COLO668 (cell line): ENCODE measurements at regions not wholly inside any gene's neighbourhood (a gene's known extent, or its start where the extent isn't known, plus 50 kb on each side); places are given as distances from the start of the nearest gene placed in this dataset.

Experiments used
- DNase-seq: peaks from one replicate; lab custom pipeline; 2025; ENCODE audit not compliant: unreplicated experiment; lab: John Stamatoyannopoulos, UW

DNA sequence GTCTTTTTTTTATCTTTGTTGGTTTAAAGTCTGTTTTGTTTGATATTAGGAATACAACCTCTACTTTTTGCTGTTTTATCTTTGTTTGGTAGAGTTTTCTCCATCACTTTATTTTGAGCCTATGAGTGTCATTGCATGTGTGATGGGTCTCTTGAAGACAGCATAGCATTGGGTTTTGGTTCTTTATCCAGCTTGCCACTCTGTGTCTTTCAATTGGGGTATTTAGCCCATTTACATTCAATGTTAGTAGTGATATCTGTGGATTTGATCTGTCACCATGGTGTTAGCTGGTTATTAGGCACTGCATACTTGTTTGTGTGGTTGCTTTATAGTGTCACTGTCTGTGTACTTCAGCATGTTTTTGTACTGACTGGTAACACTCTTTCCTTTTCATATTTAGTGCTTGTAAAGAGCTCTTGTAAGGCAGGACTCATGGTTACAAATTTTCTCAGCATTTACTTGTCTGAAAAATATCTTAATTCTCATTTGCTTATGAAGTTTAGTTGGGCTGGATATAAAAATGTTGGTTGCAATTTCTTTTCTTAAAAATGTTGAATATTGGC, 845.5 kb downstream of the TLE4 start:
- DNase-seq = no peak

GRCh38 chr9:80410106-80410505, 838.3 kb downstream of the TLE4 start:
- no peak for DNase-seq

DNA sequence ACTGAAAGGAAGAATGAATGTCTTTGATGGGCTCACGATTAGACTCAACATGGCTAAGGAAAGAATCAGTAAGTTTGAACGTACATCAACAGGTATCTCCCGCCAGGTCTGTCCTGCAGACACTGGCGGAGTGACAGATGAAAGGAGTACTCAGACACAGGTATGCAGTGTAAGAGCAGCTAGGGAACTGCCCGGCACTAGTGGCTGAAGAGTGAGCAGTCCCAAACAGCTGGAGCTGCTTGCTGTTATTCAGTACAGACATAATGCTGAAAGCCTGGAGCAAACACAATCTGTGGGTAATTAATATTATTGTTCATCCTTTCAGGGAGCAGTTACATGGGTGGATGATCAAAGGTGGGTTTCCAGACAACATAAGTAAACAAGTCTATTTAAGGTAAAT, 835.5 kb downstream of the TLE4 start:
- no peak for DNase-seq

- DNase-seq = no peak
These were observed 829.5 kb downstream of the TLE4 start for GRCh38 chr9:80401243-80401642.

GRCh38 chr9:80400624-80401230, 829.0 kb downstream of the TLE4 start:
- DNase-seq = no peak

- no peak for DNase-seq
These were observed 827.8 kb downstream of the TLE4 start for GRCh38 chr9:80399606-80400005.

DNA sequence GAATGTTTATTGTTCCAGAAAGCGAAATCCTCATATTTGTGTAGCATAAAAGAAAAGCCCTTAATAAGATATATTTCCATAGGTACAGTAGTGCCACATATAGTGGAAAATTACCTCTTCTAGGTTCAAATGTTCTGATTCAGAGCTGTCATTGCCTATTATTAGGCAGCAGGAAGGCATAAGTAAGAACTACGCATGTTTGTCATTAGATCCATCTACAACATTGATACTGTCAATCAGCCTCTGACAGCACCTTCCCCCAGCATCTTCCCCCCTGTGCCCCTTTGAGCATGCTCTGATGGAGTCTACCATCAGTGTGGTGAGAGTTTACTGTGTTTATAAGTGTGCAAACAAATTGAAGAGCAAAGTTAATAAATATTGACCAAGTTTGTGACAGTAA, 816.1 kb downstream of the TLE4 start:
- no peak for DNase-seq

- DNase-seq = no peak
These were observed 813.5 kb downstream of the TLE4 start for GRCh38 chr9:80385246-80385645.

DNA sequence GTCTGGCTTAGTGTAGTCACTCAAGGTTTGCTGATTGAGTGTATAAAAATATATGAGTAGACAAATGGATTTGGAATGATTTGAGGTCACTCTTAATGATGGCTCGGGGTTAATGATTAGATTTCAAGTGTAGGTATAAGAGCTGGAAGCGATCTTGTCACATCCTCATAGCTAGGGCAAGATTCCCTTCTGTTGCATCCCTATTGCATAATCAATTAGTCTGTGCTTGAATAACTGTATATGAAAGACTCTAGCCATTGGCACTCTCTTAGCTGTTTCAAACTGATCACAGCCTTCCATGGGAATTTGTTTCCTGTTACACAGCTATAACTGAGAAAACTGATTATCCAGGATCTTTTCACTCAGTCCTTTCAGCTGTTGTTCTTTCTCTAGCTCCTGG, 811.6 kb downstream of the TLE4 start:
- no peak for DNase-seq

DNA sequence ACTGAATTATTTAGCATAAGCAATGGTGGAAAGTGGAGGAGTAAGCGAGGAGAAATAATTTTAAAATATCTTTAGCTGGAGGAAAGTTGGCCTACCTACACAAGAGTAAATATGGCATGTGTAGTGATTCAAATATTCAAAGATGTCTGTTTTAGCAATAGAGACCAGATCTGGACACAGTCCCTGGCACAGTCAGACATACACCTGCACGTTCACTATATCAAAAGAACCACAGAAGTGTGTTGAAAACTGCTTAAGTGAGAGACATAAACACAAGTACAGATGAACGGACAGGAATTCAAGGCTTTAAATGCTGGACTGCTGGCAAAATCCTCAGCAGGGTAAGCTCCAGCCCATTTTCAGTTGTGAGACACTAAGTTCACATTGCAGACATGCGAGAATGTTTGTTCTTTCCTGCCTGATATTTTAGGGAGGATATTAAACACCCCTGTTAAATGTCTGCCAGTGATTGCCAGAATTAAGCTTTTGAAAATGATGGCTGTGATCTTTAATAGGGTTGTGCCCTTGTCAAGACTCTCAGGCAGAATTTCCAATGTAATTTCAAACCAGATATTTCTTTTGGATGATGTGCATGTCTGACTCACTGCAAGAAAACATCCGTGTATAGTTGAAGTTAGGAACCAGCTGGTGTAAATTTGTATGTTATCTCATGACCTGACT, 810.6 kb downstream of the TLE4 start:
- no peak for DNase-seq

DNA sequence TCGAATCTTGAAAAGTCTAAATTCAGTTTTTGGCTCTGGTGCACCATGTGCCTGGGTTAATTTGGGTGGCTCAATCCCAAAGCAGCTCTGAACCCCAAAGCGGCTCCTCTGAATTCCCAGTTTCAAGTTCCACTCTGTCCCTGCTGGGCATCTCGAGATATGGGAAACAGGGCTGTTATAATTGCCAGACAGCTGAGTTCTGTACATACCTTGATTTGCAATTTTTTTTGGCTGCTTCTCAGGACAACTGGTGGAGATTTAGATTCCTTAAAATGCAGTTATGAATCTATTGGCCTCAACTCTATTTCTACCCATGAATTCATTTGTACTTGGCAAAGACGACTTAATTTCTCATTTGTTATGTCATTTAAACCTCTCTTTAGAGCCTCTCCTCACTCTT, 808.5 kb downstream of the TLE4 start:
- no peak for DNase-seq

DNA sequence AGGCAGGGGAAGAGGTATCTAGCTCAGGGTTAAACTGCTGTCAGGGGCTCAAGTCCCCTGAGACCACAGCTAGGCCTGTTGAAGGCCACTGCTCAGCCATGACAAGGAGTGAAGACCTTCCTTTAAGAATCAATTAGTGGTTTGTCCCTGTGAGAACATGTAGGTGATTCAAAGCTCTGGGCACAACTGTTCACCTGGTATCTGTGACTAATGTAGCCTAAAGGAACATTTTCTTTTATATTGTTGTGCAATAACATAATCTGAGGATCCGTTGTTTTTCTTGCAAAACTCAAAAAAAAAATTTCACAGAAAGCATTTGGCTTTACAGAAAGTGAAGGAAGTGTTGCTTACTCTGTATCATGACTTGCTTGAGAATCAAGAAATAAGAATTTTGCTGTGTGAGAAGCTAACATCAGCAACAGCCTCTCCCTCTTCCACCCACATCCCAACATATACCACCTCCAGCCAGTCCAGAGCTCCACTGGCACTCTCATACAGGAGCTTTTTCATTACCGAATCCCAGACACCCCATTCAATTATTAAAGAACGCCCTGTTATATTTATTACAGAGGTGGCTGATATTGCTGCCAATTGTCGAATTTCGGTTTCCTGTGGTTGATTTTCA, 807.0 kb downstream of the TLE4 start:
- no peak for DNase-seq

DNA sequence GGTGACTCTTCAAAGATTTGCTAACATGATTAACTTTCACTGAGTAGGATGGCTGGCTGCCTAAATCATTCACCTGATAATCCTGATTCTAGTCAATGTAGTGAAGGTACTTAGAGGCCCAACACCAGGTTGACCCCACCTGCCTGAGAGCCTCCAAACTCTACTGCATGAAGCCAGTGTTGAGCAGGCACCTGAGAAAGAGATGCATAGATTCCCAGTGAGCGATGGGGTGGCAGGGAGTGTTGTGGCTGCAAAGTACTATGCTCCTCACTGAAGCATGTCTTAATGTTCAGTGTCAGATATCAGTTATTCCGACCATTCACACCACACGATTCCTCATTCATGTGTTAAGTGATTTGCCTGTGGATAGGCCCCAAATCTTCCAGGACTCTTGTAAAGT, 804.4 kb downstream of the TLE4 start:
- no peak for DNase-seq

DNA sequence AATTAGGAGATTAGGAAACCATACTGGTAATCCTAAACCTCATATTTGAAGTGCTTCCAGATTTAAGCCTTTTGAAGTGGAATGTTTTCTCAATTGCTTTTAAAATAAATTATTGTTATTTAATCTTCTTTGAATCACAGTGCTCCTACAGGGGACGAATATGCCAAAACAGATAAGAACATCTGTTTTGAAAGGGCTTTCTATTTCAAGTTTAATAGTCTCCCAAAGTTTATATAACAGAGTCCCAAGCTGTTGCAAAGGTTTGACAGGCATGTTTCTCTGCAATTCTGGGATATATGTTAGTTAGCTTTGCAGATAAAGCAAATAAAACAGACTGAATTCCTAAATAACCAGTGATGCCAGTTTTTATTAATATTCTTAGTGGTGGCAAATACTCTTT, 803.7 kb downstream of the TLE4 start:
- no peak for DNase-seq

GRCh38 chr9:80369641-80370040, 797.9 kb downstream of the TLE4 start:
- DNase-seq = no peak

DNA sequence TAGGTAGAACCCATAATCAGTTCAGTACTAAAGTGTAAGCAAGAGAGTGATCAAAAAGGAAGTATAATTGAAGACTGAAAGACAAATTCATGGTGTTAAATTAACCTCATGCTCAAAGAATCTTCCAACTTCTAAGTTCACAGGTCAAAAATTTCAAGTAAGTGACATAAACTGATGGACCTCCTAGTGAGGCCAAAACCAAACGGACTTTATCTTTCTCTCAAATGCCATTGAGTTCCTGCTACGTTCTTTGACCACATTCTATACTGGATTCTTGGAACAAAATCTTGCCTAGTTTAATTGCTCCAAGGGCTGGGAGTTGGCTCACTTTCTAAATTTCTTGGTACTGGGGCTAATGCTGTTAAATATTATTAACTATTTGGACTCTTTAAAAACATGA, 794.9 kb downstream of the TLE4 start:
- no peak for DNase-seq

- no peak for DNase-seq
These were observed 788.4 kb downstream of the TLE4 start for GRCh38 chr9:80359941-80360881.

- DNase-seq = no peak
These were observed 787.5 kb downstream of the TLE4 start for GRCh38 chr9:80359291-80359690.

- DNase-seq = no peak
These were observed 781.2 kb downstream of the TLE4 start for GRCh38 chr9:80352967-80353366.

DNA sequence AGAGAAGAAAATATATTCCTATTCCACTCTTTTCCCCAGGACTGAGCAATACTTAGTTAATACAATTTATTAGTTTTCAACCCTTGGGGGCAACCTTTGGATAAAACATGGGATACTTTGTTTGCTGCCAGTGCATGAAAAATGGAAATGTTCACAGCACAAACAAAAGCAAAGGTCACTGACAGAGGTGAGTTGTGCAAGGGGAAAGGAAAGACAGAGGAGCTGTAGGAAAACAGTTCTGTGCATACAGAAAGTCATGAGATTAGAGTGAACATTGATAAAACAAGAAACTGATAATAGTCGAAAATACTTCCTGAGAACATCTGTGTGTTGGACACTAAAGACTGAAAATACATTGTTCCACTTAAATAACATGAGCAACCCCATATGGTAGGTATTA, 779.8 kb downstream of the TLE4 start:
- no peak for DNase-seq

- no peak for DNase-seq
These were observed 754.3 kb downstream of the TLE4 start for GRCh38 chr9:80326105-80326504.
